Caki2 (cell line): ENCODE measurements at regions not wholly inside any gene's neighbourhood (a gene's known extent, or its start where the extent isn't known, plus 50 kb on each side); places are given as distances from the start of the nearest gene placed in this dataset.
A peak's percentile ranks its signal among the peaks of the same experiment; 100 is the strongest.

Experiments
- DNase-seq: peaks from one replicate; pipeline ENCODE4 v3.0.0-alpha.2; 2015; ENCODE audit warnings: low read depth
- in situ Hi-C: cut with HindIII; loops from 2 replicates; pipeline ENCODE4 v1.10.0; 2016; ENCODE audit warnings: low sequenced_read_pairs, low pct_unique_long_range_greater_than_20kb, mixed read lengths

DNA sequence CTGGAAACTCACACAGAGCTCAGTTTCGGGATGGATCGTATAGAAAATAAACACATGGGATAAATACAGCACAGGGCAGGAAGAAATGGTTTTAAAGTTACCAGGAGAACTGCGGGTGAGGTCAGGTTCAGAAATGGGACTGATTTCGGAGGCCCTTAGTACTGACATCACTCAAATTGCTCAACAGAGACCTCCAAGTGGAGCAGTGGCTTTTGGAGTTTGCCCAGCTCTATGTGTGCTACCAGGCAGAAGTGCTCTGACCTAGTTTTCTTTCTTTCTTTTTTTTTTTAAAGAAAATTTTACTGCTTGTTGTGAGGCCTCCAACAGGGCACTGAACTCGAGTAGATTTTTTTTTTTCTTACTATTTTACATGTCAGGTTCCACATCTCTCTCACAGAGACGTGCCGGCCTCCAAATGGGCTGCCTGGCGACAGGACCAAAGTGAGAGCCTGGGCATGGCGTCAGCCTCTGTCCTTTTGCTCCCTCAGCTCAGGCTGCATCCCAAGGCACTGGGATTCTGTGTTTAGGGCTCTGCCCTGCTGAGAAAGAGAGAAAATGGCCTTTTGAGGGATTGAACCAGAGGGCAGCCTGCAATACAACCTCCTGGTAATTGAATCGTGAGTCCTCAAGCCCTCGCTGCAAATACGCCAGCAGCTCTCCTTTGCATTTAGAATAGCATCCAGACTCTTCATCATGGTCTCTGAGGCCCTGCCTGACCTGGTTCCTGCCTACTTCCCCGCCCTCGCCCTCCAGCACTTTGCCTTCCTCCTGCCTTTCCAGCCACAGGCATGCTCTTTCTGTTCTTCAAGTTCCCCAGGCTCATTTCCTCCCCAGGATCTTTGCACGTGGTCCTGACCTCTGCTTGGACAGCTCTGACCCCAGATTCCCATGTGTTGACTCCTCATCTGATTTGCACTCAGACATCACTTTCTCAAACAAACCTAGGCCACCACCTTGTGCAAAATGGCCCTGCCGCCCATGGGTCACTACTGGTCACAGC is 173.5 kb downstream of the FGF1 start:
- in situ Hi-C loops, result no loop called here
- DNase-seq, result peak; percentile 80

DNA sequence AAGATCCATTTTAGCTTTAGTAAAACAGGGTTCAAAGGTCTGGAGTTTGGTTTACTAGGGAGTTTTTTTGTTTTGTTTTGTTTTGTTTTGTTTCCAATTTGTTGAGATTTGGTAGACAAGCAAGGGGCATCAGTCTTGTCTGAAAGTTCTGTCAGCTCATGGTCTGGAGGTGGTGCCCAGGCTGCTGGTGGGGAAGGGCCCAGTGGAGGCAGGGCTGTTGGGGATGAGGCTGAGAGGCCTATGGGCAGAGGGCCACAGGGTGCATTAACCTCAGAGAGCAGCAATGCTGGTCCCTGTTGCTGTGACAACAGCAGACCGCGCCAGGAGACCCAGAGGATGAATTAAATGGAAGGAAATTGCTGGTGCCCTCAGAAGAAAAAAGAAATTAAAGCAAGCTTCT is 174.5 kb downstream of the FGF1 start:
- in situ Hi-C loops, result no loop called here
- DNase-seq, result no peak

DNA sequence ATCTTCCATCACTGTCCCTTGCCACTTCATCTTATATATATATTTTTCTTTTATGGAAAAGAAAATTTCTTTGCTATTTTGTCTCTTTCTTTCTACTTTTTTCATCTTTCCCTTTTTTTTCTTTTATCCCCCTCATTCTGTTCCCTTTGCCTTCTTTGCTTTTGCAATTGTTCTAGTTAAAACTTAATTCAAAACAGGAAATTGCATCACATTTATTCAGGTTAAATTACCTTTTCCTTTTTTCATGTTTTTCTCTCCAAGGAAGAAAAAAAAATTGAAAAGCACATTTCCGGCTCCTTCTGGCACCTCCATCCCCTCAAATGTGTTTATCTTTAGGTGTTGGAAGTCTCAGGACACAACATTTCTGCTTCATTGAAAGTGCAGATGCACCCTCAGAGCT is 176.9 kb downstream of the FGF1 start:
- in situ Hi-C loops, result no loop called here

DNA sequence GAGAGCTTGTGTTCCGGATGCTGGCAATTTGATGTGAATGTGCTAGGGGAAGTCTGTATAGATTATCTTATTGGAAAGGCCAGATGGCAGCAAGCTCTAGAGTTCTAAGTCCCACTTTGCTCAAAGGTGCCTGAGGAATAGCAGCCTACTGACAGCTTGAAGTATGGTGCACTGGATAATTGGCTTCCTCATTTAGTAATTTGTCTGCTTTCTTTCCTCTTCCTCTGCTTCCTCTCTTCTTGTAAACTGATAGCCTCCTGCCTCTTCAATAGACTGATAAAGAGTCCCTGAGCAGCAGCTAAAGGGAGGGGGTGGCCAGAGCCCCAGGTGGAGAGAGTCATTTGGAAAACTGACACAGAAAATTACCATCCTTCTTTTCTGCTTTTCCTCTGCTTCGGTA is 177.3 kb downstream of the FGF1 start:
- DNase-seq, result no peak
- in situ Hi-C loops, result no loop called here

More for the DNA sequence above, 176.9 kb downstream of the FGF1 start:
- no peak for DNase-seq

DNA sequence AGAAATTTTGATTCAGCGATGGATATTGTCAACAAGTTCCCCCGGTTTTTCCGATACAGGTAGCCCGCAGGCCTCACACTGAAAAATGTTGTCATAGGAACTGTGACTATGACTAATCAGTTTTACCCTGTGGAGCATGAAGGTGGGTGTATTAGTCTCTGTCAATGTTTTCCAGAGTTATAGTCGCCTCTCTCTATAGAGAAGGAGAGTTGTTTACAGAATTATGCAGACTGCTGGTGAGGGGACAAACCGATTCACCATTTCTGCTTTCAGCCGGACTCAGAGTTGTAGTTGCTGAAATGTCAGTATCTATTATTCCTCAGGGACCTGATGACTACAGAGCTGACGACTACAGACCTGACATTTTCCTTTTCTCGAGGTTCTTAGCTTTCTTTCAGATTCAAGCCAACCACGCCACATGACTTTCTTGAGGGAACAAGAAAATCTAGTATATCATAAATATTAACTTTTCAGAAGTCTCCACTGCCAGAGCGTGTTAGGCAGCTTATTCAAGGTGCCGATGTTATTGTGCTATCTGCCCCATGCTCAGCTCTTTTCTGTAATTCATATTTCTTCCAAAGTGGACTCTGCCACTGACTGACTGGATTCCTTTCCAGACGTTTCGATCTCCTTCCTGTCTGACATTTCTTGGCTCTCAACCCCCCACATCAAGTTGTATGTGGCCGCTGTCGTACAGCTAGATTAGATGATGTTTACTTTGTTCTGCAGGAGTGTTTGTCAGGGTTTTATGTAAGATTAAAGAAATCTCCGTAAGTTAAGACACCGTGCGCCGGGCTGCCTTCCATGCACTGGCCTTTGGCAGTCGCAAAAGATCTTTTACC is 178.1 kb downstream of the FGF1 start:
- in situ Hi-C loops, result no loop called here
- peak; percentile 83 for DNase-seq

DNA sequence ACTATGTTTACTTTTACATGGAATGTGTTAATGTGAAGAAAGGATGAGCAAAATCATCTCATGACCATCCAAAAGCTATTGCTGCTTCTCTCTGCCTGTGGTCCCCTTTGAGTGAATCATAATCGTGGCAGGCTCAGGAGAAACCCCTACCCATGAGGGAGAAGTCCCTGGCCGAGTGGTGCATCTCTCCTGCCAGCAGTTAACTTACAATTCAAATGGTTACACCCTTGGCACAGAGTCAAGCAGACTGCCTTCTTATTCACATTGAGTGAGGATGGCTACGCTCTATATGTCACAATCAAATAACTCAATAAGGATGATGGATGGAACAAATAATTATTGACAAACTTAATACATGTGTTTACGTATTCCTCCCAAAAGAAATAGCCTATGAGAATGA is 179.1 kb downstream of the FGF1 start:
- DNase-seq, result peak; percentile 57
- in situ Hi-C loops, result no loop called here

DNA sequence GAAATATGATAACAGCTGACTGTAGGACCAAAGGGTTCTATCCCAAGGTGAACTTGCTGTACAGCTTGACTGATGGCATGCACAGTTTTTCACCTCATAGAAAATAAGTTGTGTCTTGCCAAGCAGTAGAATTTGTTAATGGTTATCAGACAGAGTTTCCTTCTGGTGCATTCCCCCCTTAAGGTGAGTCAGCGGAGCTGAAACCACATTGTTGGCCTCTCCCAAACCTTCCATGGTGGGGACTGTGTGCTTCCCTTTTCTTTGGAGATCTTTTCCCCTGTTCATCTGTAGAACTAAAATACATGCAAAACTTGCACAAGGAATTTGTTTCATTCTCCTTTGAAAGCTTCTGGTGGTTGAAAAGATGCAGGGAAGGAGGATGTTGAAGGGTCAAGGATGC is 179.8 kb downstream of the FGF1 start:
- in situ Hi-C loops, result no loop called here
- peak; percentile 69 for DNase-seq

DNA sequence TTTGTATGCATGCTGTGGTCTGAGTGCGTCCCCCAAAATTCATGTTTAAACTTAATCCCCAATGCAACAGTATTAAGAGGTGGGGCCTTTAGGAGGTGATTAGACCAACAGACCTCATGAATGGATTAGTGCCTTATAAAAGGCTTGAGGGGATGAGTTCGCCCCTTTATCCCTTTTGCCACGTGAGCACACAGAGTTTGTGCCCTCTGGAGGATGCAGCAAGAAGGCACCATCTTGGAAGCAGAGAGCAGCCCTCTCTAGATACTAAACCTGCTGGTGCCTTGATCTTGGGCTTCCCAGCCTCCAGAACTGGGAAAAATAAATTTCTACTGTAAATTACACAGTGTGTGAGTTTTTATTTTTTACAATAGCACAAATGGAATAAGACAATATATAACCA is 177.1 kb upstream of the SPRY4 start:
- no peak for DNase-seq
- in situ Hi-C loops, result no loop called here

DNA sequence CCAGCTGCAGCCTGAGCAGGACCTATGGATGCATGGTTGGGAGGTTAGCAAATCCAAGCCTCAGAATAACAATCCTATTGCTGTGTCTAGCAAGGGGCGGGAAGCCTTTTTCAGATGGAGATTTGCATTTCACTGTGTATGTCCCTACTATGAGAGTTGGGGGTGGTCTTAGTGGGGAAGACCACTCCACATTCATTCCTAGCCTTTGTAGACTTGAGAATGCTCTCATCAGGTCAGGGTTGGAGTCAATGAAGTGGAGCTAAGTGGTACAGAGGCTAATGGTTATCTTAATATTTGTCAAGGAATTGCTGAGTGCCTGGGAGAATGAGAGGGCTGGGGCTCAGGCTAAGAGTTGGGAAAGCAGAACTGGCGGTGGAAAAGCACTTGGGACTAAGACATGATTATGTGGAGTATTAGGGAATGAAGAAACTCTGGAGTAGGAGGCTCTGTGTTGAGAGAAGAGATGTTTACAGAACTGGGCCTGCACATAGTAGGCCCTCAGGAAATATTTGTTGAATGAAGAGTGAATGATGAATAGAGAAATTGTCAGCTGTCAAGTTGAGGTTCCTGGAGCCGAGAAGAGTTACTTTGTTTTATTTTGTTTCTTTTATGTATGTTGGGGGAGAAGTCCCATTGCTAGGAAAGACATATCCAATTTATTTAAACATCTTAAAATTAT is 175.5 kb upstream of the SPRY4 start:
- in situ Hi-C loops, result no loop called here
- DNase-seq, result peak; percentile 35

DNA sequence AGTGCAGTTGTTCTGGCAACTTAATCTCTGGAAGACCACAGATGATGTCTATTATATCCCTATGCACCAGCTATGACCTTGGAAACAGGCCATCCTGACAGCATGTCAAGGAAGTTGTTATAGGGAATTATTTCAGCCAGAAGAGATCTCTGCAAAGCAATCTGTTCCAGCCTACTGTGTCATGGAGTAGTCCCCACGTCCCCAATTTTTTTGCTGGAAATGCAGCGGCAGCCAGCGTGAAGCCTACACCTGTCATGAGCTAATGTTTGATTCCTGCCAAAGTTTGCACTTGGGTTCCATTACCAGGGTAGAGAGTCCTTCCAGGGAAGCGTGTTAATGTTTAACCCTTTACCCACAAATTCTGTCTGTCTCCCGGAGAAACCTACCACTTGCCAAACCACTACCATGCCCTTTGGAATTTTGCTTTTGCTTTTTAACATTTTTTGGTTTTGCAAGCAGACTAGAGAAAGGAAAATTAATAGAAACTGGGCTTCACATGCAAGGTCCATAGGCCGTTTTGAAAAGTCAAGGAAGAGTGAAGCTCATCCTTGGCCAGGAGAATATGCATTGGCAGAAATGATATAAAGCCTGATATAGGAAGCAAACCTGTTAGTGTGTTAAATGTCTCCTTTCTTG is 174.9 kb upstream of the SPRY4 start:
- in situ Hi-C loops, result no loop called here
- DNase-seq, result peak; percentile 71

DNA sequence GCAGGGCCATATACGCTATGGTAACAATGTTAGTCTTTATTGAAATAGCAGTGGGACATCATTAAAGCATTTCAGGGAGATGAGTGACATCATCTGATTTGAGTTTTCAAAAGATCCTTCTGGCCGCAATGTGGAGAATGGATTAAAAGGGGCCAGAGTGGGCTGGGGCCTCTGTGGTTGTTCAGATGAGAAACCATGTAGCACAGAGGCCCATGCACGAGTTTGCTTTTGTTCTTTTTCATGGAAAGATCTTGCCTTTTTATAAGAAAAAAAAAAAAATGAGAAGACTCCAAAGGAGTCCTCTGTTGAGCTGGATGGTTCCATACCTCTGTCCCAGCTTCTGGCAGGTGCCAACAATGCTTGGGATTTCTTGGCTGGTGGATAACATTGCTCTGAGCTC is 173.5 kb upstream of the SPRY4 start:
- in situ Hi-C loops, result no loop called here

DNA sequence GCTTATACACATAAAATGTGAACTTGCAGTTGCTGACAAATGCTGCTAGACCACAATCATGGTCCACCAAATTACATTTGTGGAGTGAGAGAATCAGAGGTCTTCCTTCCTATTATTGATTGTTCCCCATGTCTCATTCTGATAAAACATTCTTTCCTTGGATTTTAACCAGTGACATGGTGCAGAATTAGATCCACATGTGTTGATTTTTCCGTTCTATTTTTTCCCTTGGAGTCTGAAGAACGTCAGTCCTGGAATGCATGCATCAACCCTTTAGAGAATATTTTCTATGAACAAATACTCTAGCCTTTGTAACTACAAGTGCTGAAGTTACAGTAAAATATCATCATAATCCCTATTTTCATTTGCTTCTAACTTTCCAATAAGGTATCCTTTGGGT is 170.7 kb upstream of the SPRY4 start:
- in situ Hi-C loops, result no loop called here
- DNase-seq, result no peak

More for the DNA sequence above, 173.5 kb upstream of the SPRY4 start:
- DNase-seq, result no peak

DNA sequence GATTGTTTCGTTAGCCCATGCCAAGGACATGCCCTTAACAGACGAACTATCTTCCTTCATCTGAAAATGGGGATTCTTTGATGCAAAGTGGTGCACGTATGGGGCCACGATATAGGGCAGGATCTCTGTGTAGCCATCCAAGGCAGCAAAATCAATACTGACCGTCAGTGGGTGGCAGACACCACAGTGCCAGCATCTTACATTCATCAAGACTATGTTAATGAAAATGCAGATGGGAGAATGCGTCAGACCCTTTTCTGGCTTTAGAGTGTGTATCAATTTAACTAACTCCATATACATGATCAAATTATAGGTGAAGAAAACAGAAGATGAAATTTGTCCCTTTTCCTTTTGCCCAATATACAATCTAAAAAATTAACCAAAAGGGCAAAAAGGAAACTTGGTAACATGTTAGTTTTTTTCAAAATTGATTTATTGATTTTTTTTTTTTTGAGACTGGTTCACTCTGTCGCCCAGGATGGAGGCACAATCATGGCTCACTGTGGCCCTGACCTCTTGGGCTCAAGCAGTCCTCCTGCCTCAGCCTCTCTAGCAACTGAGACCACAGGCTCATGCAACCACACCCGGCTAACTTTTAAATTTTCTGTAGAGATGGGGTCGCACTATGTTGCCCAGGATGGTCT is 169.2 kb upstream of the SPRY4 start:
- in situ Hi-C loops, result no loop called here
- DNase-seq, result no peak

DNA sequence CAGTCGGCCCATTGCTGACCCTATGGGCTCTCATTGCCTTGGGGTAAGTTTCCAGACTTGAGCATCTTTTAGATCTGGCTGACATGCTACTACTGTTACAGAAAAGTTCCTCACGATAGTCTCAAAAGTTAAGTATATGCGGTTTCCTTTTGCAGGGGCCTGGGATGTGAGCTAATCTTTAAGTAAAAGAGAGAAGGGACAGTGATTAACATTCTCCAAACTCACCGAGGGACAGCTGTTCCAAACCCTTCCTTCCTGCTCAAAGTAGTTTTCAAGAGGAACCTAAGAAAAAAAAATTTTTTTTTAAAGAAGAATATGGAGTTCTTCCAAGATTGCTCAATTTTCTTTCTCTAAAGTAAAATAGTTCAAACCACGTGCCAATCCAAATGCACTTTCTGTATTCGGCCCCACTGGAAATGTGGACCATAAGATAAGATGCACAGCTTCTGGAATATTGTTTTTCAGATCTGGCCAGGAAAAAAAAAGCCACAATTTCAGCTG is 168.0 kb upstream of the SPRY4 start:
- DNase-seq, result no peak
- in situ Hi-C loops, result no loop called here

DNA sequence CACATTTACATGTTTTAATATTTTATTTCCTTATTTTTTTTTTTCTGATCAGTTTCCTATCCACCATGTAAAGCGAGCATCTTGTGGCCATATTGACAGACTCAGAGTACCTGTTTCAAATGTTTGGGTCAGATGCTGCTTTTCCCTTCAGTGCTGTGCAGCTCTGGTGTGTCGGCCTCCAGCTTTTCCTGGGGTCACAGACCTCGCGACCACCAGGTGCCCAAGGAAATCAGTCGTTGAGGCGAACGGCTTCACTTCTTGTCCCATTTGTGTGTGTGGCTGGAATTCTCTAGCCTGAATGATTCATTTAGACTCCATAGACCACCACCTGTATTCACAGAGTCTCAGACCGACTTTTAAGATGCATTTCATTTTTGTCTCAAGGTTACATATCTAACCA is 166.9 kb upstream of the SPRY4 start:
- DNase-seq, result no peak
- in situ Hi-C loops, result no loop called here

DNA sequence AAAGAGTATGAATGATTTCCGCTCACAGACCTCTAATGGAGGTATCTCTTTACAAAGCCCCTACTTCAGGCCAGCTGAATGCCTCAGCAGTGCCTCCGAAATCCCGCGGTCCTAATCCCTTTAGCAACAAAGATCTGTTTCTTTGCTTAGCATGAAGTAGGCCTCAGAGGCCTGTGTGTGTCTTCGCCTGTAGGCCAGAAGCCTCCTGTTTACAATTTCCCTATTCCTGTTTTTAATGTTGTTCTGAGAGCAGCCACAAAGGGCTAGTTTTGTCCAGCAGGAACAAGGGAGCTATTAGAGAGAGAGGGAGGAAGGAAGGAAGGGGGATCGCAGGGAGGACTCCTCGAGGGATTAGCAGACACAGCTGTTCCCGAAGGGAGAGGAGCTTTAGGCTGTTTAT is 166.4 kb upstream of the SPRY4 start:
- in situ Hi-C loops, result no loop called here
- no peak for DNase-seq

DNA sequence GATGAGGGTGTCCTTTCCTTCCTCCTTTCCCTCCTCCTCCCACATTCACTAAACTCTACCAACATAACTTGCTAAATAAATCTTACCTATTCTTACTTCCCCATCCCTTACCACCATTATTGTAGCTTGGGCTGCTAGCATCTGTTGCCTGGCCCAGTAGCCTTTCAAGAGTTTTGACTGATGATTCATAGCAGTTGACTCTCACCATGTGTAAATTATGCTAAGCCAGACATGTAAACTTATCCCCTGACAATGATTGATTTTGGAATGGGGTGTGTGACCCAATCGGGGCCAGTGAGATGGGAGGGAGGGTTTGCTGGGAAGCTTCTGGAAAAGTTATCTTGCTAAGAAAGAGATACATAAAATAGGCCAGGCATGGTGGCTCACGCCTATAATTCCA is 161.8 kb upstream of the SPRY4 start:
- in situ Hi-C loops, result no loop called here
- peak; percentile 31 for DNase-seq

DNA sequence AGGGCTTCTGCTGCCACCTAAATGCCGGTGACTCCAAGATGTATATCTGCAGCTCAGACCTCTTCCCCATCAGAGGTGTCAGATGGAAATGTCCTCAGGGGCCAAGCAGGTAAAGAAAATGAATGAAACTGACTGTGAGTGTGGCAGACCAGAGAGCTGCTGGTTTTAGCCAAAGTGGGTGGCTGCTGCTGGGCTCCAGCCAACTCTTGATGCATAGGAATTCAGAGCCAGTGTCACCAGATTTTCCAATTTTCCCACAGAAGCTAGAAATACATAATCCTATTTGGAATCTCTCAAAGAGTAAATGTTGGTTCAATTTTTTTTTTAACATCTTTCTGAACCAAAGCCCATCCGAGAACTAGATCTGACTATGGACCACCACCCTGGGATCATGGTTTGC is 161.2 kb upstream of the SPRY4 start:
- in situ Hi-C loops, result no loop called here
- DNase-seq, result no peak
